Fibroblast of lung (primary cell): ENCODE measurements at regions not wholly inside any gene's neighbourhood (a gene's known extent, or its start where the extent isn't known, plus 50 kb on each side); places are given as distances from the start of the nearest gene placed in this dataset.

Experiments
- DNase-seq, 2 donors: peaks; one replicate each; pipeline versions ENCODE4 v3.0.0 to v3.0.0-alpha.2; 2010; ENCODE audit warnings: low read depth in 2 of 2
- H2AFZ ChIP-seq: 2 replicates; pipeline ENCODE4 v1.5.1; 2012; ENCODE audit warnings: low read length, control low read depth, inconsistent platforms
- H3K27ac ChIP-seq: 2 replicates; pipeline ENCODE4 v1.5.1; 2011; ENCODE audit warnings: low read length, control low read depth; ENCODE audit not compliant: insufficient read depth
- H3K27me3 ChIP-seq: 2 replicates; pipeline ENCODE4 v1.5.1; 2011; ENCODE audit warnings: mild to moderate bottlenecking, low read length; ENCODE audit not compliant: control insufficient read depth, insufficient read depth
- H3K36me3 ChIP-seq: 2 replicates; pipeline ENCODE4 v1.5.1; 2011; ENCODE audit warnings: low read length; ENCODE audit not compliant: control insufficient read depth, insufficient read depth
- H3K4me1 ChIP-seq: 2 replicates; pipeline ENCODE4 v1.5.1; 2011; ENCODE audit warnings: low read length; ENCODE audit not compliant: control insufficient read depth, insufficient read depth; ENCODE audit errors: extremely low read depth
- H3K4me2 ChIP-seq: 2 replicates; pipeline ENCODE4 v1.5.1; 2011; ENCODE audit warnings: low read length, control low read depth; ENCODE audit not compliant: insufficient read depth; ENCODE audit errors: extremely low read depth
- H3K4me3 ChIP-seq, 4 experiments: fragments of 200-600 bp in 1 of 4; sonication (generic) in 1 of 4; replicated peaks in 1 of 4; 2 replicates each; pipeline ENCODE4 v1.5.1; 2011 to 2016; ENCODE audit warnings: low read length in 4 of 4, low read depth in 3 of 4, mild to moderate bottlenecking in 3 of 4, control low read depth in 2 of 4, inconsistent platforms in 1 of 4, mixed read lengths in 1 of 4; ENCODE audit not compliant: insufficient read depth in 1 of 4; ENCODE audit errors: control extremely low read depth in 1 of 4
- H3K79me2 ChIP-seq: 2 replicates; pipeline ENCODE4 v1.5.1; 2012; ENCODE audit warnings: mild to moderate bottlenecking, low read length, inconsistent platforms; ENCODE audit not compliant: control insufficient read depth, insufficient read depth
- H3K9ac ChIP-seq: 2 replicates; pipeline ENCODE4 v1.5.1; 2011; ENCODE audit warnings: mild to moderate bottlenecking, low read length, control low read depth; ENCODE audit not compliant: insufficient read depth
- H3K9me3 ChIP-seq: 2 replicates; pipeline ENCODE4 v1.5.1; 2012; ENCODE audit warnings: low read depth, low read length; ENCODE audit not compliant: control insufficient read depth, insufficient read depth
- H4K20me1 ChIP-seq: 2 replicates; pipeline ENCODE4 v1.5.1; 2011; ENCODE audit warnings: low read length; ENCODE audit not compliant: control insufficient read depth, insufficient read depth; ENCODE audit errors: extremely low read depth
- EZH2 ChIP-seq: IDR thresholded peaks from 2 replicates; pipeline ENCODE4 v1.5.1; 2012; ENCODE audit warnings: low read length, control low read depth, mild to moderate bottlenecking; ENCODE audit errors: missing control alignments
- TF ChIP-seq, protein P1 (sequence below), 2 donors: IDR thresholded peaks in 1 of 2; conservative IDR thresholded peaks in 1 of 2; 1 replicate in 1 of 2; 2 replicates in 1 of 2; pipeline ENCODE4 v1.5.1; 2011 to 2012; ENCODE audit warnings: low read length in 2 of 2, control low read depth in 1 of 2, inconsistent platforms in 1 of 2, low read depth in 1 of 2, mild to moderate bottlenecking in 1 of 2

DNA sequence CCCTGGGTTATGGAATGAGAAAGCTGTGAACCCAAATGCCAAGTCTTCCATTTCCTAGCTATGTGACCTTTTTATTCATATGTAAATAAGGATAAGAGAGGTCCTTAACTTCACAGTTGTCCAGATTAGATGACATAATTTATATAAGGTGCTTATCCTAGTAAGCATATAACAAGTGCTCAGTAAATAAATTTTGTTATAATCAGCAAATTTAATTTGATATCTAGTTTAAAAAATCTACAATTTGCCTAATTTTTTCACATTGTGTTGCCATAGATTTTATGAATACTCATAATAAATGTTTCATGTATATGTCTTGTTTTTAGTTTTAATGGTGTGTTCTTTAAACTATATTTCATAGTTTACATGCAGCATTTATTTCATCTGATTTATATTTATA, 130.4 kb upstream of the SPRY1 start:
- Histone ChIP-seq H3K4me3 (no peak overlapping the region), H3K27ac (no peak overlapping the region), H2AFZ (no peak overlapping the region), H3K27me3 (no peaks in the 10 kb centered on the region), H3K4me1 (no peaks in the 10 kb centered on the region), H3K4me2 (no peak overlapping the region), H3K79me2 (no peaks in the 10 kb centered on the region), H3K36me3 (no peaks in the 10 kb centered on the region), H3K9ac (no peak overlapping the region), H4K20me1 (no peaks in the 10 kb centered on the region), H3K9me3 (no peaks in the 10 kb centered on the region)
- TF ChIP-seq, protein P1, sequence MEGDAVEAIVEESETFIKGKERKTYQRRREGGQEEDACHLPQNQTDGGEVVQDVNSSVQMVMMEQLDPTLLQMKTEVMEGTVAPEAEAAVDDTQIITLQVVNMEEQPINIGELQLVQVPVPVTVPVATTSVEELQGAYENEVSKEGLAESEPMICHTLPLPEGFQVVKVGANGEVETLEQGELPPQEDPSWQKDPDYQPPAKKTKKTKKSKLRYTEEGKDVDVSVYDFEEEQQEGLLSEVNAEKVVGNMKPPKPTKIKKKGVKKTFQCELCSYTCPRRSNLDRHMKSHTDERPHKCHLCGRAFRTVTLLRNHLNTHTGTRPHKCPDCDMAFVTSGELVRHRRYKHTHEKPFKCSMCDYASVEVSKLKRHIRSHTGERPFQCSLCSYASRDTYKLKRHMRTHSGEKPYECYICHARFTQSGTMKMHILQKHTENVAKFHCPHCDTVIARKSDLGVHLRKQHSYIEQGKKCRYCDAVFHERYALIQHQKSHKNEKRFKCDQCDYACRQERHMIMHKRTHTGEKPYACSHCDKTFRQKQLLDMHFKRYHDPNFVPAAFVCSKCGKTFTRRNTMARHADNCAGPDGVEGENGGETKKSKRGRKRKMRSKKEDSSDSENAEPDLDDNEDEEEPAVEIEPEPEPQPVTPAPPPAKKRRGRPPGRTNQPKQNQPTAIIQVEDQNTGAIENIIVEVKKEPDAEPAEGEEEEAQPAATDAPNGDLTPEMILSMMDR (conservative IDR thresholded peaks at IDR 0.05 in 1 of 2, IDR thresholded peaks at IDR 0.05 in 1 of 2; ENCODE audit: low read depth in 1 of 2, low read length in 2 of 2): no peak
- TF ChIP-seq EZH2: no peak
- no peak for DNase-seq

DNA sequence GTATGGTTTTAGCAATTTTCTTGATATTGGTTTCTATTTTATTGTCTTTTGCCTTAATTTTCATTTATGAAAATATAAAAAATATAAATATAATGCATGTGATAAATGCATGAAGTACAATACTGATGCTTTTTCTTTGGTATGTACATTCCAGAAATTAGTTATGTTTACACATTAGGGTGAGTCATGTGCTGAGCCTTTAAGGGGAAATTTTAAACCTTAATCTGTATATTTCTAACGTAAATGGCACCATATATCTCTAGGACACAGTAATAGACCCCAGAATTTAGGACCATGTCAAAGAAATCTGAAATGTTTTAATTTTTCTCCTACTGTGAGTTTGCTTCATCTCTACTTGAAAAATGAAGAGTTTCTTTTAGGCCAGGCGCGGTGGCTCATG, 117.8 kb upstream of the SPRY1 start:
- H3K4me3 ChIP-seq: no peak overlapping the region
- DNase-seq: peak in 1 of 2 donors; percentile 28
- no peak overlapping the region for H2AFZ ChIP-seq
- no peaks in the 10 kb centered on the region for H3K27me3 ChIP-seq
- no peak overlapping the region for H3K4me2 ChIP-seq
- no peak overlapping the region for H3K27ac ChIP-seq
- TF ChIP-seq EZH2: no peak
- H3K9me3 ChIP-seq: no peaks in the 10 kb centered on the region
- no peaks in the 10 kb centered on the region for H3K36me3 ChIP-seq
- H3K9ac ChIP-seq: no peak overlapping the region
- no peaks in the 10 kb centered on the region for H4K20me1 ChIP-seq
- H3K4me1 ChIP-seq: no peaks in the 10 kb centered on the region
- no peaks in the 10 kb centered on the region for H3K79me2 ChIP-seq

- H3K9ac ChIP-seq: no peak overlapping the region
- DNase-seq: no peak
- H3K4me3 ChIP-seq: no peak overlapping the region
- no peak overlapping the region for H2AFZ ChIP-seq
- no peaks in the 10 kb centered on the region for H3K79me2 ChIP-seq
- no peak overlapping the region for H3K27ac ChIP-seq
- no peaks in the 10 kb centered on the region for H4K20me1 ChIP-seq
- H3K4me1 ChIP-seq: no peaks in the 10 kb centered on the region
- no peak overlapping the region for H3K4me2 ChIP-seq
- H3K27me3 ChIP-seq: no peaks in the 10 kb centered on the region
- TF ChIP-seq, protein P1 (conservative IDR thresholded peaks at IDR 0.05 in 1 of 2, IDR thresholded peaks at IDR 0.05 in 1 of 2; ENCODE audit: low read depth in 1 of 2, low read length in 2 of 2): no peak
- no peak for TF ChIP-seq EZH2
- H3K36me3 ChIP-seq: no peaks in the 10 kb centered on the region
- H3K9me3 ChIP-seq: no peaks in the 10 kb centered on the region
Measured at GRCh38 chr4:123283371-123283895, 113.2 kb upstream of the SPRY1 start.
